ENCODE measurements at regions not wholly inside any gene's neighbourhood (a gene's known extent, or its start where the extent isn't known, plus 50 kb on each side); places are given as distances from the start of the nearest gene placed in this dataset.

DNA sequence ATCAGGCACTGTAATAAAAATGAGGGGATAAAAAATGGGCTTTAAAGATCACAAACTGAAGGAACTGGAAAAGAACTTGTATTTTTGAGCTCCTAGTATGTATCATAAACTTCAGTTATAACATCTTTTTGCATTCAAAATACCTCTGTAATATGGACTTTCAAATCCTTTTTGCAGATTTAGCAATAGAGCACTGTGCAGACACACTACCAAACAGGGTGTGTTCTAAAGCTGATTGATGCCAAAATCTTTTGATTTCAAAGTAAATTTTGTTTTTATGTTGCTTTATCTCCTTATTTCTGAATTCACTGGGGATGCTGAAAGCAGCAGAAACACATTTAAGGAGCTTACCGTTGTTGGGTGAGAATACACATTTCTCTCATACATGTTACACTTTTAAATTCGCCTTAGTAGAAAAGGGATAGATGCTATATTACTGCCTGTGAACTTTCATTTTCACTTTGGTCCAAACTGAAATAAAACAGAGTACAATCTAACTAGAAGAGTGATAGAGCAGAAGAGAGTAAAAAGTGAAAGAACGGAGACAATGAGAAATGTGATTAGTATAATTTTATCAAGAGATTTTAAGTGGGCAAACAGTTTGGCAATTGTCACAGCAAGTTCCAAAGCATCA is 1126.6 kb downstream of the BRINP3 start:
- WGBS, 2 donors: 70 to 80% methylated on average over 3 of the region's 3 CpGs

DNA sequence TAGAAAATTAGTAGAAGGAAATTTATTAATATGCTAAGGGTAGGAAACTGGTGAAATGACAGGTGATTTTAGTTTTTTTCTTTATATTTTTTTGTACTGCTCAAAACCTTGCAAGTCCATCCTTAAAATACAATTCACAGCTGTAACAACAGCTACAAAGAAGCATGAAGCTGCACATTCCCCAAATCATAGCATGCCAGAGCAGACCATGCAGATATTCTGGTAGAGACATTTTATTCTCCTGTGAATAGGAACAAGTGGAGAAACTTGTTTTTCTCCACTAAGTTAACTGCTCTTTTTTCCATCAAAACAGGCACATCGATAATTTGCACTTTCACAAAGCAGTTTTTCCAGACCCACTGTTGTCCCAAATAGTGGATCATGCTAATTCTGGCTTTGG is 1125.7 kb downstream of the BRINP3 start:
- no peak for DNase-seq (ENCODE audit: low spot score in 2 of 2)
- intact Hi-C loops (cut with DNase I; ENCODE audit: low total_unique reads): no loop called here
- TF ChIP-seq, protein P1, sequence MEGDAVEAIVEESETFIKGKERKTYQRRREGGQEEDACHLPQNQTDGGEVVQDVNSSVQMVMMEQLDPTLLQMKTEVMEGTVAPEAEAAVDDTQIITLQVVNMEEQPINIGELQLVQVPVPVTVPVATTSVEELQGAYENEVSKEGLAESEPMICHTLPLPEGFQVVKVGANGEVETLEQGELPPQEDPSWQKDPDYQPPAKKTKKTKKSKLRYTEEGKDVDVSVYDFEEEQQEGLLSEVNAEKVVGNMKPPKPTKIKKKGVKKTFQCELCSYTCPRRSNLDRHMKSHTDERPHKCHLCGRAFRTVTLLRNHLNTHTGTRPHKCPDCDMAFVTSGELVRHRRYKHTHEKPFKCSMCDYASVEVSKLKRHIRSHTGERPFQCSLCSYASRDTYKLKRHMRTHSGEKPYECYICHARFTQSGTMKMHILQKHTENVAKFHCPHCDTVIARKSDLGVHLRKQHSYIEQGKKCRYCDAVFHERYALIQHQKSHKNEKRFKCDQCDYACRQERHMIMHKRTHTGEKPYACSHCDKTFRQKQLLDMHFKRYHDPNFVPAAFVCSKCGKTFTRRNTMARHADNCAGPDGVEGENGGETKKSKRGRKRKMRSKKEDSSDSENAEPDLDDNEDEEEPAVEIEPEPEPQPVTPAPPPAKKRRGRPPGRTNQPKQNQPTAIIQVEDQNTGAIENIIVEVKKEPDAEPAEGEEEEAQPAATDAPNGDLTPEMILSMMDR (IDR thresholded peaks at IDR 0.05): no peak
- TF ChIP-seq POLR2A (IDR thresholded peaks at IDR 0.05): no peak
- WGBS, 2 donors: 0 to 44% methylated on average over 1 of the region's 1 CpG
- no peak overlapping the region for H3K4me3 ChIP-seq (ENCODE audit: low read depth, poor library complexity, severe bottlenecking)

More for the DNA sequence above, 1126.6 kb downstream of the BRINP3 start:
- no peak for DNase-seq (ENCODE audit: low spot score in 2 of 2)
- H3K4me3 ChIP-seq (ENCODE audit: low read depth, poor library complexity, severe bottlenecking): no peak overlapping the region
- intact Hi-C loops (cut with DNase I; ENCODE audit: low total_unique reads): no loop called here
- TF ChIP-seq POLR2A (IDR thresholded peaks at IDR 0.05): no peak
- TF ChIP-seq, protein P1 (IDR thresholded peaks at IDR 0.05): no peak

DNA sequence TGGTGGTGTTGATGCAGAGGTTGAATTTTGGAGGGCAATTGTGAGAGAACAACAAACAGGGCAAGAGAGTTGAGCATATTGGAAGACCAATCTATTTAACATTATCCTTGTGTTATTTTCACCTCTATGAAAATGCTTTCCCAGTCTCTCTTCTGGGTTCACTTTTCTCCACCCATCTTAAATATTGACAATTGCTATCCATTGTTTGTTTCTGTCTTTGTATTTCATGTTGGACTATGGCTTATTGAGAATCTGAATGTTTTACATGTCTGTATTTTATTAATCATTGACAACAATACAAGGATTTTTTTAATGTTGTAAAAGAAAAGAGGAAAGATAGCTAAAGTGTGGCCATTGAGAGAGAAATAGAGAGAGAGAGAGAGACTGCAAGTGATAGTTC is 1121.5 kb downstream of the BRINP3 start:
- no peak overlapping the region for H3K4me3 ChIP-seq (ENCODE audit: low read depth, poor library complexity, severe bottlenecking)
- no peak for TF ChIP-seq POLR2A (IDR thresholded peaks at IDR 0.05)
- TF ChIP-seq, protein P1 (IDR thresholded peaks at IDR 0.05): no peak
- no peak for DNase-seq (ENCODE audit: low spot score in 2 of 2)
- intact Hi-C loops (cut with DNase I; ENCODE audit: low total_unique reads): no loop called here

DNA sequence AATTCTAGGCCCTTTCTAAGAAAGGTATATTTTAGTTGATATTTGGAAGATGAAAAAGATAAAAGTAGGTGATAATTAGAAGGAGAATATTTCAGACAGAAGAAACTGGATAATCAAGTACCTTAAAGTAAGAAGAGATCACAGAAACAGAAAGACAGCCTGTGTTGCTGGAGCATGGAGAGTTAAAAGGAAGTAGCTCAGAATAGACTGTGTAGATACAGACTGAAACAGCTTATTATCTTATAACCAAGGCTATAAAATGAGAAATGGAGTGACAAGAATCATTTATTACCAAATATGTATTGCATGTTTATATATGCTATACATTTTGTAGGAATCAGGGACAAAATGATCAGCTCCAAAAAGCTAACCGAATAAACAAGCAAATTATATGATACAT is 1120.3 kb downstream of the BRINP3 start:
- intact Hi-C loops (cut with DNase I; ENCODE audit: low total_unique reads): no loop called here
- no peak overlapping the region for H3K4me3 ChIP-seq (ENCODE audit: low read depth, poor library complexity, severe bottlenecking)
- no peak for DNase-seq (ENCODE audit: low spot score in 2 of 2)
- 79 to 85% methylated on average over 1 of the region's 1 CpG for WGBS, 2 donors
- TF ChIP-seq, protein P1 (IDR thresholded peaks at IDR 0.05): no peak
- no peak for TF ChIP-seq POLR2A (IDR thresholded peaks at IDR 0.05)

DNA sequence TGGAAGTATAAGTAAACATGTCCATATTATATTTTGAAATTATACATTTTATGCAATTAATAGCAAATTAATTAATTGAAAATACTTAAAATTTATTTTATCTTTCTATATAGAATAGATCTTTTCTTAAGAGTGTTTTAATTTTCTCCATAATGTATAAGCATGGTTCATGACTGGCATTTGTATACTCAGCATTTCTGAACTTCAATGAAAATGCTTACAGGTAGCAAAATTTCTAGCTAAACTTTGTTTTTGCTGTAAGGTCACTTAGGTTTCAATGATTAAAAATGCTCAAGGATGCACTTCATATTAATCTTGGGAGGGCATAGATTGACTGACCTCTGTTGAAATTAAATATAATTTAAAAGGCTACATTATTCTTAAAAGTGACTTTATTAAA is 1108.1 kb downstream of the BRINP3 start:
- H3K4me3 ChIP-seq (ENCODE audit: low read depth, poor library complexity, severe bottlenecking): no peak overlapping the region
- TF ChIP-seq POLR2A (IDR thresholded peaks at IDR 0.05): no peak
- TF ChIP-seq, protein P1 (IDR thresholded peaks at IDR 0.05): no peak
- intact Hi-C loops (cut with DNase I; ENCODE audit: low total_unique reads): no loop called here
- no peak for DNase-seq (ENCODE audit: low spot score in 2 of 2)

DNA sequence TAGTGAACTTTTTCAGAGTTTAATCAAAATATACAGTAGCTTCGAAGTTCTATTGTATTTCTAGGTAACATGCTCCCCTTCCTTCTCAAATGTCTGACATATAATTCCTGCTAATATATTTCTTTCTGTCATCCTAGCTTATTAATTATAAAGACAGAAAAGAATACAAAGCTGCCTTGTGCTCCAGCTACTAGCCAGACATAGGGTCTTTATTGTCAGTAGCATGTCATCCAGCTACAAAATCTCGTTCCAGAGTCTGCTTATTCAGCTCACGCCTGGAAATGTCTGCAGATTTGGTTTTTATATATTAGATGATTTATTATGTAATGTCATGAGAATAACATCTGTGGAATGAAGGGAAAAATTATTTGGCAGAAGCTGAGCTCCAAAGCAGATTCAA is 1102.8 kb downstream of the BRINP3 start:
- 26 to 34% methylated on average over 3 of the region's 3 CpGs for WGBS, 2 donors

More for the DNA sequence above, 1102.8 kb downstream of the BRINP3 start:
- no peak overlapping the region for H3K4me3 ChIP-seq (ENCODE audit: low read depth, poor library complexity, severe bottlenecking)
- no peak for DNase-seq (ENCODE audit: low spot score in 2 of 2)
- TF ChIP-seq, protein P1 (IDR thresholded peaks at IDR 0.05): no peak
- TF ChIP-seq POLR2A (IDR thresholded peaks at IDR 0.05): no peak
- intact Hi-C loops (cut with DNase I; ENCODE audit: low total_unique reads): no loop called here
